ENCODE measurements at regions not wholly inside any gene's neighbourhood (a gene's known extent, or its start where the extent isn't known, plus 50 kb on each side); places are given as distances from the start of the nearest gene placed in this dataset.

DNA sequence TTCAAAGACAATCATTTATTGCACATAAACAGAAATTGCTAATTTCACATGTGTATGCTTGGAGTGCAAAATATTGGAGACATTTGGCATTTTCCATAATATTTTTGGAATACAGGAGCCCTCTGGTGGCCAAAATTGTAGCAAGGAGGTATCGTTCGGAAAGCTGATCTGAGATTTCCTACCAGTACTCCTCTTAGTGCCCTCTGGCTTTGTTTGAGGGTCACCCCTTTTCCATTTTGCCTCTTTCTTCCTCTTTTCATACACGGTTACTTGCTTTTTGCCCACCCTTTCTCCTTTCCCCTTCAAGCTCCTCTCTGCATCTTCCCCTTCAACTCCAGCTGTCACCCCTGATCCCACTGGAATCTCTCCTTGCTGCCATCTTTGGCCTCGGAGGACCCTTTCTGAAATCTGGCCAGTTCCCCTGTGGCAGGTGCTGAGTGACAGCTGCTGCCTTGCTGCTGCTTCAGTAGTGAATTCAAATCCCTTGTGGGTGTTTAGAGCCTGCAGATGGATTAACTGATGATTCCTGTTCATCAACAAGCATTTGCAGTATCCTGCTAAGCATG lies 164.6 kb upstream of the PARP11 start:
- peaks cover 3% of the 10 kb centered on the region for H3K4me1 Mint-ChIP-seq
- H3K27me3 Mint-ChIP-seq: no peaks in the 10 kb centered on the region
- ATAC-seq (no peak), DNase-seq (peak; percentile 23)
- H3K27ac Mint-ChIP-seq: no peak overlapping the region
- no peaks in the 10 kb centered on the region for H3K9me3 Mint-ChIP-seq
- H3K4me3 Mint-ChIP-seq: no peak overlapping the region
- H3K36me3 Mint-ChIP-seq (ENCODE audit: low read depth): no peaks in the 10 kb centered on the region

DNA sequence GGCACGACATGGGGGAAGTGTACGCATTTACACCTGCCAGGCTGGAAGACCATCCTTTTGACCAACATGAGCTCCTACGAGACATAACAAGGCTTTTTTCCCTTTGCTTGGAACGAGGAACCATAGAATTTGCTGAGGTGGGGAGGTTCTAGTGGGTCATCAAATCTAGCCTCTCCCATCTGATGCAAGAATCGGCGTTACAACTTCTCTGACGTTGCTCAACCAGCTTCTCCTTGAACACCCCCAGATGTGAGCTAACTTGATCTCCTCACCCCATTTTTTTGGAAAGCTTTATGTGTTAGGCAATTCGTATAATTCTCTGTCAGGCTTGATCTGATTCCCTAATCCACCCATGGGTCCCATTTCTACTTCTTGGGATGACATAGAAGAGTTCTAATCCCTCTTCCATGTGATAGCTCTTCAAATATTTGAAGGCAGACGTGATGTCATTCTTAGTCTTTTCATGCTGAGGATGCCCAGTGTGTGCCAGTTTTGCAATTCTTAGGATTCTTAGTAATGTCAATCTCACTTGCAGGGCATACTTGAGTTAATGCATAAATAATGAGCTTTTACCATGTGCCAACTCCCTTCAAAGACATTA lies 163.6 kb upstream of the PARP11 start:
- H3K4me3 Mint-ChIP-seq: no peak overlapping the region
- DNase-seq: no peak

DNA sequence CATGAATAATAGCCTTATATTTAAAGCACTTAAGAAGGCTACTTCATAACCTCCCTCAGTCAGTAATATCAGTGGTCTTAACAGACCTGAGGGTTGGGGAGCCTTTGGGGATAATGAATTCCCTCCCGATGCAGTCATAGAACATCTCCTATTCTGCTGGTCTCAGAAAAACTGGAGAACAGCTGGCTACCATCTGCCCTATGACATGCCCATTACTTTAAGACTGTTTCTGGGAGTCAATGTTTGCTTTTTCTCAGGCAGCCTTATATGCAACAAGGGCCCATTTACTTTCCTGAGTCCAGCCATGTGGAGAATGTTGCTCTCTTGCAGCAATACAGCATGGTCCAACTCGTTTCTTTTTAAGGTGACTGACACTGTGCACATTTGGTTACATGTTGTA lies 161.7 kb upstream of the PARP11 start:
- H3K36me3 Mint-ChIP-seq (ENCODE audit: low read depth): no peaks in the 10 kb centered on the region
- H3K4me1 Mint-ChIP-seq: peaks cover 12% of the 10 kb centered on the region
- no peaks in the 10 kb centered on the region for H3K9me3 Mint-ChIP-seq
- H3K27me3 Mint-ChIP-seq: no peaks in the 10 kb centered on the region
- H3K27ac Mint-ChIP-seq: no peak overlapping the region
- H3K4me3 Mint-ChIP-seq: no peak overlapping the region
- DNase-seq: no peak
- ATAC-seq: no peak

More for the DNA sequence above, 163.6 kb upstream of the PARP11 start:
- Mint-ChIP-seq H3K36me3 (ENCODE audit: low read depth) (no peaks in the 10 kb centered on the region), H3K9me3 (no peaks in the 10 kb centered on the region), H3K27ac (no peak overlapping the region), H3K4me1 (peaks cover 5% of the 10 kb centered on the region), H3K27me3 (no peaks in the 10 kb centered on the region)
- no peak for ATAC-seq

DNA sequence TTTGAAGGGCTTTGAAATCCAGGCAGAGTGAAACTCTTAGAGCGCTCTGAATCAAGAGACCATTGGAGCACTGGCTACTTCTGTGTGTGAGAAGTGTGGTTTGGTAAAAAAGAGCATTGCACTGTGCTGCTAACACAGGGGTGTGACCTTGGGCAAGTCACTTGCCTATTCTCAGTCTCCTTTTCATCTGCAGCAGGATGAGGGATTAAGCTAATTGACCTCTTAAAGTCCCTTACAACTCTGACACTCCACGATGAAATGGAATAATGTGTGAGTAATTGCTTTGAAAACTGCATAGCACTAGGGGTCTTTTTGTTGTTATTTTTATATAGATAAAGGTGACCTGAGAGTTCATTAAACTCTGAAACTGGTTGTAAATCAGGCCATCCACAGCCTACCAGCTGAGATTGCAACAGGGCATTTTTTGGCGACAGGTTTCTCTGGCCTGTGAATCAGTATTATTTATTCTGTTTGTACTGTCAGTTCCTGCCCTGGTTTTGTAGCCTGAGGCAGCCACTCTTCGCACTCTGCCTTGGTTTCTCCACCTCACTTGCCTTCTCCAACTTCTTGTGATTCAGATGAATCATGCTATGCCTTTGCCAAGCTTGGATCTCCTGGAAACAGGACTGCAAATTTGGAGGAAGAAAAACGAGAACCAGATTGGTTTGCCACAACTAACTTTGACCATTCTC lies 159.9 kb upstream of the PARP11 start:
- Mint-ChIP-seq H3K9me3 (no peaks in the 10 kb centered on the region), H3K27ac (no peak overlapping the region), H3K4me1 (peaks cover 20% of the 10 kb centered on the region), H3K36me3 (ENCODE audit: low read depth) (no peaks in the 10 kb centered on the region), H3K27me3 (no peaks in the 10 kb centered on the region), H3K4me3 (no peak overlapping the region)
- ATAC-seq: no peak
- DNase-seq: no peak

DNA sequence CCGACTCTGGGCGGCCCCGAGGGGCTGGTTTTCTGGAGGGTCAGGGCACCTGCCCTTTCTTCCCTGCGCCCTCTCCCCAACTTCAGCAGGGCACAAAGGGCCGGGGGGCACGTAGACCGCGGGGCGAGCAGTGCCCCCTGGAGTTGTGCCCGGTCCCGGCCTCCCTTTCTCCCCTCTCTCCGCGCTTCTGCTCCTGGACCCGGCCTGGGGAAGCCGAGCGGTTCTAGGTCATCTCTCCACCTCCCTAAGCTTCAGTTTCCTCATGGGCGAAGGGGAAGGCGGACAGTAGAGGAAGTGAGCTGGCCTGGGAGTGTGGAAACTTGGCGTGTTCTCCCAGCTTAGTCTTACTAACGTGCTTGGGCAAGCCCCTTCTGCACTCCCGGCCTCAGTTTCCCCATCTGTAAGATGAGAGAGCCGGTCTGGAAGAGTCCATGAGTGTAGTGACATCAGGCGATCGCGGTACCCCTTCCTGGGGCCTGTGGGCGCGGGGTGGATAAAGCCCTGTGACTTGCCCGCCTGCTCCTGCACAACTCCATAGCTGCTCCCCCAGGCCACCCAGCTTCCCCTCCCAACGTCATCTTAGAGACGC lies 158.6 kb upstream of the PARP11 start:
- H3K9me3 Mint-ChIP-seq: no peaks in the 10 kb centered on the region
- H3K4me1 Mint-ChIP-seq: peaks cover 31% of the 10 kb centered on the region
- no peak for ATAC-seq
- H3K27ac Mint-ChIP-seq: peak overlapping the region; percentile 74
- no peaks in the 10 kb centered on the region for H3K36me3 Mint-ChIP-seq (ENCODE audit: low read depth)
- no peak for DNase-seq
- peak overlapping the region; percentile 37 for H3K4me3 Mint-ChIP-seq
- no peaks in the 10 kb centered on the region for H3K27me3 Mint-ChIP-seq

DNA sequence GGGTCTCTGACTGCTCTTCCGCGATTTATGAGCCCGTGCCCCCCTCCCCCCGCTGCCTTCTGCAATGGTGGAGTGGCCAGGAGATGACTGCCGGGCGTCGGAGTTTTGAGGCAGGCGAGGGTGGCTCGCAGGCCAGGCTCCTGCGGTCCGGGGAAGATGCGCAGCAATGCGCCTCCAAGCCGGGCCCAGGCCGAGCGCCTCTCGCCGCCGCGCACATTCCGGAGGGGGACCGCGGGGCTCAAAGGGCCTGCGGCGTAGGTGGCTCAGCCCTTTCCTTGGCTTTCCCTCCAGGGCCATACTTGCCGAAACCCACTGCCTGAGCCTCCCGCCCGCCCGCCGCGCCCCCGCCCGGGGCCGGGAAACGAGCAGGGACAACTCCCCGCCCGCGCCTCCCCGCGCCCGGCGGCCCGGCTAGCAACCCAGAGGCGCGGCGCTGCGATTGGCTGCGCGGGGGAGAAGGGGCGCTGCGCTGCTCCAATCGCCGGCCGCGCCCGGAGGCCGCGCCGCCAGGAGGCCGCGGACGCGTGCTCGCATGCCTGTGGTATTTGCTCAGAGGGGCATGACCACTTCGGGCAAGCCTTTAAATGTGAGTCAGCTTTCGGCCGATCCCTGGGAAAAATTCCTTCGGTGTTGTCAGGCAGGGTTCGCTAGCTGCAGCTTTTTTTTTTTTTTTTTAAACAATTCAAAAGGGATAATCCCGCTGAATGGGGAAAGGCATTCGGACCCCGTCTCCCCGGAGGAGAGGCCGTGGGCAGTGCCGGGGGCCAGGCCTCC lies 157.9 kb upstream of the PARP11 start:
- no peaks in the 10 kb centered on the region for H3K27me3 Mint-ChIP-seq
- peaks cover 37% of the 10 kb centered on the region for H3K4me1 Mint-ChIP-seq
- H3K4me3 Mint-ChIP-seq: peak overlapping the region; percentile 63
- ATAC-seq (peak; percentile 91), DNase-seq (peak; percentile 80)
- H3K27ac Mint-ChIP-seq: no peak overlapping the region
- H3K9me3 Mint-ChIP-seq: no peaks in the 10 kb centered on the region
- H3K36me3 Mint-ChIP-seq (ENCODE audit: low read depth): no peaks in the 10 kb centered on the region

DNA sequence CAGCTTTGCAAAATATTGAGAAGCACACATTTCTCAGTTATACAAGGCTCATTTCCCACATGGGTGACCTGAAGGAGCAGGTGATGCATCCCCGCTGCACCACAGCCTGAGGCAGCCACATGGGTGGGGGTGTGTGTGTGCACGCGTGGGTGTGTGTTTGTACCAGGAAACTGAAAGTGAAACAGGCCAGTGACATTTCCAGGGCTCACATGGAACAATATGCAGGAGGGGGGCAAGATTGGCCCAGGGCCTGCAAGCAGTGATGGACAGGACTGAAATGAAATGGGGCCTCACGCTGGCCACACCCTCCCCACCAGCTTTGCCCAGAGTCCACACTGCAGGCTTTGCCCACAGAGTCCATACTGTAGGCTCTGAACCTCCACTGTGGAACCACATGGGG lies 154.2 kb upstream of the PARP11 start:
- Mint-ChIP-seq H3K36me3 (ENCODE audit: low read depth) (no peaks in the 10 kb centered on the region), H3K4me1 (peaks cover 42% of the 10 kb centered on the region), H3K4me3 (peak overlapping the region; percentile 37), H3K9me3 (no peaks in the 10 kb centered on the region), H3K27me3 (no peaks in the 10 kb centered on the region), H3K27ac (peak overlapping the region; percentile 67)
- DNase-seq (peak; percentile 61), ATAC-seq (peak; percentile 61)

DNA sequence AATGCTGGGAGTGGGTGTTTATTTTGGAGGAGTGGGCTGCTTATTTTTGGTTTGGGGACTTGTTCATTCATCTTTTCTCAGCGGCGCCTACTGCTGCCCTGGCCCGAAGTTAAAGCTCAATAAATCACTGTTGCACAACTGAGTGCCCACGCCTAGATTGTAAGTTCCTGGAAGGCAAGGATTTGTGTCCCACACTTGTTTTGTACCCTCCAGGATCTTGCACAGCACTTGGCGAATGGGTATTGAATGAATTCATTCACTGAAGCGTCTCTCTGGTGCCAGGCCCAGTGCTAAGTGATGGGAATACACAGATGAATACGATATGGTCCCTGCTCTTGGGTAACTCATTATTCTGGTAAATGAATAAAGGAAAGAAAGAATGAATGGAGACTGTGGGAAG lies 153.3 kb upstream of the PARP11 start:
- H3K9me3 Mint-ChIP-seq: no peaks in the 10 kb centered on the region
- no peak overlapping the region for H3K4me3 Mint-ChIP-seq
- H3K27ac Mint-ChIP-seq: no peak overlapping the region
- H3K36me3 Mint-ChIP-seq (ENCODE audit: low read depth): no peaks in the 10 kb centered on the region
- ATAC-seq (no peak), DNase-seq (no peak)
- H3K27me3 Mint-ChIP-seq: no peaks in the 10 kb centered on the region
- peaks cover 40% of the 10 kb centered on the region for H3K4me1 Mint-ChIP-seq

DNA sequence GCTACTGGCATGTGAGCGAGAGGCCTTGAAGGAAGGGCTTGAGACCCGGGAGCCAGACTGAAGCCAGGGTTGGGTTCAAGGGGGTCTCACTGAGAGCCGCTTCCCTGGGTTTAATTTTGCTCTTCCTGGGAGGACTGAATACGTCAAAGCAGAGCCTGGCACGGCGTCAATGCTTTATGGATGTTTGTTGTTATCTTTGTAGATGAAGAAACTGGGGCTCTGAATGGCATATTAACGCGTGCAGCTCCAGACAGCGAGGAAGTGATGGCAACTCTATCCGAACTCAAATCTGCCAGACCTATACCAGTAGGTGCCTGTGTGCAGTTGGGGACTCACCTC lies 152.8 kb upstream of the PARP11 start:
- no peak for ATAC-seq
- no peaks in the 10 kb centered on the region for H3K9me3 Mint-ChIP-seq
- H3K27me3 Mint-ChIP-seq: no peaks in the 10 kb centered on the region
- peaks cover 40% of the 10 kb centered on the region for H3K4me1 Mint-ChIP-seq
- H3K4me3 Mint-ChIP-seq: no peak overlapping the region
- H3K27ac Mint-ChIP-seq: no peak overlapping the region
- no peaks in the 10 kb centered on the region for H3K36me3 Mint-ChIP-seq (ENCODE audit: low read depth)
- DNase-seq: no peak

DNA sequence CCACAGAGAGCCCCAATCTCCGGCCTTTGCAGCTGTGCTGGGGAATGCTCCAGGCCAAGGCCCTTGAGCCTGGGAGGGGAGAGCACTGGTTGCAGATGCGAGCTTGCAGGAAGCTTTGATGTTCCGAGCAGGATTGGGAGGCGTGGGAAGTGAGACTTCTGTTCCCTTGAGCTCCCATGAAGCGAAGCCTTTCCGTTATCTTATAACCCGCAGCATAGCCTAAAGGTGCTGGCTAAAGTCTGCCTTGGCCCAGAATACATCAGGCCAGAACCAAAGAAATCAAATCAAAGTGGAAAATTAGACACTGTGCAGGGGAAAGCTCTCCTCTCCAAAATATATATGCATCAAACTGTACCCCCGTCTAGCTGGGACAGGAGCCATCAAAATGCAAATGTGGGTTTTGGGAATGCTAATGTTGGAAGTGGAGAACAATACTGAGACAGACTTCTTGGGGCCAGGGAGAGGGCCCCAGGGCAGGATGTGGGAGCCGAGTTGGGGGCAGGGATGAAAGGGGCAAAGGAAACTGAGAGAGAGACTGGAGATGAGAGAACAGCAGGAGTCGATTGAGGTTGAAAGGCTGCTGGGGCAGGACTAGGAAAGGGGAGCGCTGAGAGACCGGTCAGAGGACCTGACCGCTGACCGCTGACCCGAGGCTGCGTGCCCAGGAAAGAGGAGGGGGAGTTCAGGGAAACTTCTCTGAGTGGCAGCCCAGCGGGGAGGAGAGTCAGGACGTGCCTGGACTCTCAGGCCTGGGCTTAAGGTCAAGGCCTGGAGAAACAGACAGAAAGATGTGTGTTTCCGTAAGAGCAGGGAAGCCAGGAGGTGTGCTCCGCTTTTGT lies 152.2 kb upstream of the PARP11 start:
- no peak for ATAC-seq
- no peaks in the 10 kb centered on the region for H3K36me3 Mint-ChIP-seq (ENCODE audit: low read depth)
- H3K4me3 Mint-ChIP-seq: no peak overlapping the region
- no peaks in the 10 kb centered on the region for H3K9me3 Mint-ChIP-seq
- peaks cover 35% of the 10 kb centered on the region for H3K4me1 Mint-ChIP-seq
- H3K27ac Mint-ChIP-seq: peak overlapping the region; percentile 23
- DNase-seq: no peak
- H3K27me3 Mint-ChIP-seq: no peaks in the 10 kb centered on the region

DNA sequence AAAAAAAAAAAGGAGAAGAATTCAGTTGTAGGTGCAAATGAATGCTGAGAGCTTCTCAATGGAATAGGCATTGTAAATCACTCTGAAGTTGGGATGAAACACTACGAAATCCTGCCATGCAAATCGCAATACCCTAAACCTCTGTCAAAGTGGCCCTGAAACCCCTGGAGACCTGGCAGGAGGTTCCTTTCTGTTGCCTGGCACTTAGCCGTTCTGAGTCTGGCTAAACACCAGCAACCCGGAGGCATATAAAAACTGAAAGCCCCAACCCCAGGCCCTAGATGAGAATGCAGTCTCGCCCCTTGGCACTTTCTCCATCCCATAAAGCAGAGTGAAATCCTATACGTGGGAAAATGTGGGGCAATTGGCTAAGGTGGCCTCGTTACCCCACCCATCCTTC lies 151.5 kb upstream of the PARP11 start:
- H3K36me3 Mint-ChIP-seq (ENCODE audit: low read depth): no peaks in the 10 kb centered on the region
- ATAC-seq (no peak), DNase-seq (no peak)
- H3K27me3 Mint-ChIP-seq: no peaks in the 10 kb centered on the region
- H3K4me1 Mint-ChIP-seq: peaks cover 30% of the 10 kb centered on the region
- H3K4me3 Mint-ChIP-seq: no peak overlapping the region
- no peak overlapping the region for H3K27ac Mint-ChIP-seq
- H3K9me3 Mint-ChIP-seq: no peaks in the 10 kb centered on the region

DNA sequence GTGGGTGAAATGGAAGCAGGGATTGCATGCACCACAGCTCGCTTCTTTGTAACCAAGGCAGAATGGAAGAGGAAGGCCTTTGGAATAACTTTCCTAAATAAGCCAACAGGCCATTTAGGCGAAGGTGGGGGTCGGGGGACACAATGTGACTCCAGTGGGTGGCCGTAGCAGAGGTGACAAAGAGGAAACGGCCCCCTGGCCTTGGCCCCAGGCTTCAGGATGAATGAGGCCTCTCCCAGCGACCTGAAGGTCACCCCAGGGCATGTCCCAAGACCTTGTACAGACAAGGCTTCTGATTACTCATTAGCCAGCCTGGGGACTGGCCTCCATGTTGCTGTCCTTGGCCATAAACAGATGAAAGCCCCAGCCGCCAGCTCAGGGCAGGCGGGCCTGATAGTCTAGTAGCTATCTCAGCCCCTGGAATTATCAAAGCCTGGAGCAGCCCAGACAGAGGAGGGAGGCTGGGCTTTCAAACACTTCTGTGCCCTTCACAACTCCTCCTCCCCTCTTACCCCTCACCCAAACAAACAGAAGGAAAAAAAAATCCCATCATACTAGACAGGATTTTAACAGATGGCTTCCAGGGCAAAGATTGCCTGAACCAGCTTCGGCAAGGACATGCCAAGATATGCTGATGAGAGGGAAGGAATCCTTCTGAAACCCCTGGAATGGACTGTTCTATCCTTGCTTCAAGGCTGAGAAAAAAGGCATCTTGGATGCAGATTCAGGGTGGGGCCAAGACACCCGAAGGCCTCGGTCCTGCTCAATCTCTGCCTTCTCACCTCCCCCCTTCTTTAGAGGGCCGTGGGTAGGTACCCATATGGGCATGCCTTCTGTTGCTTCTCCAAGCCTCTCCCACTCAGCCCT lies 142.3 kb upstream of the PARP11 start:
- Mint-ChIP-seq H3K9me3 (no peaks in the 10 kb centered on the region), H3K27me3 (no peaks in the 10 kb centered on the region), H3K4me1 (no peaks in the 10 kb centered on the region), H3K27ac (no peak overlapping the region), H3K36me3 (ENCODE audit: low read depth) (no peaks in the 10 kb centered on the region), H3K4me3 (no peak overlapping the region)
- ATAC-seq (no peak), DNase-seq (no peak)

DNA sequence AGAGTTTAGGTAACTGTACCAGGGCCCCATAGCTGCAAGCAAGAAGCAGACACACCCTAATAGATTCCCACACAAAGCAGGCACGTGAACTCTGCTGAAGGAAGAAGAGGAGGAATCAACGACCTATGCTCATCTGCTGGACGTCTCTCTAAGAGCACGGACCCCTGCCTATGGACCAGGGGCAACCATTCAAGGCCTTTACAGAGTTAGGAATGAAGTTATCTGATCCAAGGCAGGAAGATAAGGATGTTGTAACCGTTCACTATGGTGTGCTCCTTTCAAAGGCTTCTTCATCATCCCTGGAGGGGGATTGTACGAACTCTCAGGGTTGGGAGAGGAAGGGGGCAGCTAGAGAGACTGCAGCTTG lies 141.6 kb upstream of the PARP11 start:
- Mint-ChIP-seq H3K4me3 (no peak overlapping the region), H3K36me3 (ENCODE audit: low read depth) (no peaks in the 10 kb centered on the region), H3K4me1 (no peaks in the 10 kb centered on the region), H3K9me3 (no peaks in the 10 kb centered on the region), H3K27me3 (no peaks in the 10 kb centered on the region), H3K27ac (no peak overlapping the region)
- ATAC-seq (no peak), DNase-seq (no peak)

Measured in activated naive CD8-positive, alpha-beta T cell treated with anti-CD3 and anti-CD28 coated beads, Interleukin-2, amount 50 U/mL, for 24 hours (primary cell).